SK-N-MC (cell line): ENCODE measurements at regions not wholly inside any gene's neighbourhood (a gene's known extent, or its start where the extent isn't known, plus 50 kb on each side); places are given as distances from the start of the nearest gene placed in this dataset.

Experiments
- EZH2 ChIP-seq: fragments of 200-600 bp; sonication (generic); IDR thresholded peaks from one replicate; pipeline ENCODE4 v1.6.1; 2017; ENCODE audit warnings: antibody characterized with exemption
- FOXP2 ChIP-seq: optimal IDR thresholded peaks from 2 replicates; pipeline ENCODE3; 2011; ENCODE audit warnings: mild to moderate bottlenecking, moderate library complexity; ENCODE audit not compliant: insufficient read depth; ENCODE audit errors: extremely low read length, control extremely low read depth
- POLR2AphosphoS5 ChIP-seq: IDR thresholded peaks from 2 replicates; pipeline ENCODE4 v1.6.1; 2012; ENCODE audit warnings: mild to moderate bottlenecking, low read depth, low read length, borderline replicate concordance

DNA sequence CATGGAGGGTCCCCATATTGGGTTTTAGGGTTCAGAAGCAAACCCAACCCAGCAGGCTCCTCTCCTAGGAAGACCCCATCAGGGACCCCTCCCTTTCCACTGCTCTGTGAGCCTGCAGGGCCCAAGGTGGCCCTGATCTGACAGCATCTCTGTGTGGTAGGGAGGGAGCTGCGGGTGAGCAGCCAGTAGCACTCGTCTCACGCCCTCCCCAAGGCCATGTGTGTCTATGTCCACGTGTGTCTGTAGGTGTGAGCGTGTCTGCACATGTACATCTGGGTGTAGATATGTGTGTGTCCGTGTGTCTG lies 103.5 kb upstream of the FAM20C start:
- TF ChIP-seq EZH2 (no peak), POLR2AphosphoS5 (no peak), FOXP2 (no peak)
